IMR-90 (cell line): ENCODE measurements at regions not wholly inside any gene's neighbourhood (a gene's known extent, or its start where the extent isn't known, plus 50 kb on each side); places are given as distances from the start of the nearest gene placed in this dataset.

ENCODE experiments used
- ATAC-seq: fragments of 200-7000 bp; cut with Tn5 transposase; 2 replicates; pipeline ENCODE4 v1.9.1; 2020; ENCODE audit warnings: low read depth, mild to moderate bottlenecking, moderate library complexity
- BruUV-seq: library from RNA; stranded (reverse); fragments of 400-500 nt; replicated peaks from 2 replicates; lab custom pipeline; 2021; lab: Mats Ljungman, UMichigan
- CTCF ChIA-PET: fragments of 300-600 bp; formaldehyde crosslinking; extraction: SDS; loops from one replicate; lab custom pipeline; 2021; ENCODE audit warnings: antibody characterized with exemption; lab: Yijun Ruan, JAX
- POLR2A ChIA-PET: fragments of 300-600 bp; sonication (Branson Sonifier 250); formaldehyde crosslinking; loops from one replicate; lab custom pipeline; 2022; ENCODE audit warnings: antibody characterized with exemption; ENCODE audit not compliant: unreplicated experiment; lab: Charles Lee
- DNase-seq: peaks from one replicate; pipeline ENCODE4 v3.0.0; 2013
- H2AFZ ChIP-seq: replicated peaks from 2 replicates; pipeline ENCODE3; 2013; ENCODE audit warnings: low read length, mild to moderate bottlenecking; ENCODE audit not compliant: poor library complexity
- H2AK5ac ChIP-seq: 2 replicates; pipeline ENCODE4 v1.6.1; 2013; ENCODE audit warnings: low read depth, low read length, inconsistent platforms
- H2AK9ac ChIP-seq: replicated peaks from 2 replicates; pipeline ENCODE3; 2013; ENCODE audit warnings: mild to moderate bottlenecking, low read depth, low read length, moderate library complexity; ENCODE audit not compliant: poor library complexity
- H2BK120ac ChIP-seq: 2 replicates; pipeline ENCODE4 v1.6.1; 2013; ENCODE audit warnings: low read depth, low read length, inconsistent platforms
- H2BK15ac ChIP-seq: 3 replicates; pipeline ENCODE4 v1.6.1; 2013; ENCODE audit warnings: low read depth, low read length, inconsistent platforms
- H2BK20ac ChIP-seq: 2 replicates; pipeline ENCODE4 v1.6.1; 2013; ENCODE audit warnings: low read depth, mild to moderate bottlenecking, inconsistent platforms, low read length, moderate library complexity
- H2BK5ac ChIP-seq: 2 replicates; pipeline ENCODE4 v1.6.1; 2013; ENCODE audit warnings: mild to moderate bottlenecking, low read depth, low read length, inconsistent platforms; ENCODE audit not compliant: poor library complexity, severe bottlenecking
- H3K14ac ChIP-seq: replicated peaks from 2 replicates; pipeline ENCODE4 v1.6.1; 2013; ENCODE audit warnings: low read depth, low read length, inconsistent platforms
- H3K18ac ChIP-seq: 2 replicates; pipeline ENCODE4 v1.6.1; 2013; ENCODE audit warnings: low read depth, low read length, control low read depth
- H3K23ac ChIP-seq: 2 replicates; pipeline ENCODE4 v1.6.1; 2013; ENCODE audit warnings: low read depth, low read length, inconsistent platforms
- H3K27ac ChIP-seq: 2 replicates; pipeline ENCODE4 v1.5.1; 2013; ENCODE audit warnings: mild to moderate bottlenecking, control low read depth, low read length; ENCODE audit not compliant: insufficient read depth
- H3K27me3 ChIP-seq: 2 replicates; pipeline ENCODE4 v1.6.1; 2013; ENCODE audit warnings: low read length; ENCODE audit not compliant: control insufficient read depth, insufficient read depth
- H3K36me3 ChIP-seq: 2 replicates; pipeline ENCODE4 v1.6.1; 2013; ENCODE audit warnings: low read length, mixed read lengths; ENCODE audit not compliant: control insufficient read depth, insufficient read depth
- H3K4ac ChIP-seq: 2 replicates; pipeline ENCODE4 v1.6.1; 2013; ENCODE audit warnings: low read depth, low read length, inconsistent platforms
- H3K4me1 ChIP-seq: 2 replicates; pipeline ENCODE4 v1.6.1; 2013; ENCODE audit warnings: low read length, mixed read lengths; ENCODE audit not compliant: control insufficient read depth, insufficient read depth
- H3K4me2 ChIP-seq: 2 replicates; pipeline ENCODE4 v1.6.1; 2013; ENCODE audit warnings: low read depth, mild to moderate bottlenecking, control low read depth, low read length, moderate library complexity
- H3K4me3 ChIP-seq: 2 replicates; pipeline ENCODE4 v1.5.1; 2013; ENCODE audit warnings: low read depth, mild to moderate bottlenecking, control low read depth, low read length, moderate library complexity; ENCODE audit not compliant: insufficient read depth
- H3K56ac ChIP-seq: 2 replicates; pipeline ENCODE4 v1.6.1; 2013; ENCODE audit warnings: low read length, inconsistent platforms; ENCODE audit not compliant: insufficient read depth; ENCODE audit errors: extremely low read depth
- H3K79me1 ChIP-seq, 2 experiments: 2 replicates each; pipeline ENCODE4 v1.6.1; 2013; ENCODE audit warnings: low read length in 2 of 2, inconsistent platforms in 1 of 2, low read depth in 1 of 2
- H3K9ac ChIP-seq: 2 replicates; pipeline ENCODE4 v1.6.1; 2013; ENCODE audit warnings: low read depth, low read length, control low read depth
- H3K9me1 ChIP-seq: 2 replicates; pipeline ENCODE4 v1.6.1; 2013; ENCODE audit warnings: low read length, inconsistent platforms; ENCODE audit not compliant: insufficient read depth
- H3K9me3 ChIP-seq: 2 replicates; pipeline ENCODE4 v1.6.1; 2013; ENCODE audit warnings: low read length; ENCODE audit not compliant: control insufficient read depth, insufficient read depth
- H4K20me1 ChIP-seq: 2 replicates; pipeline ENCODE4 v1.6.1; 2013; ENCODE audit warnings: low read length, inconsistent platforms; ENCODE audit not compliant: insufficient read depth
- H4K5ac ChIP-seq: 2 replicates; pipeline ENCODE4 v1.6.1; 2013; ENCODE audit warnings: mild to moderate bottlenecking, low read depth, low read length, control low read depth
- H4K8ac ChIP-seq, 2 experiments: 2 replicates each; pipeline ENCODE4 v1.6.1; 2013; ENCODE audit warnings: low read depth in 2 of 2, low read length in 2 of 2, control low read depth in 1 of 2, inconsistent platforms in 1 of 2
- H4K91ac ChIP-seq: 2 replicates; pipeline ENCODE4 v1.6.1; 2013; ENCODE audit warnings: low read depth, low read length, inconsistent platforms; ENCODE audit not compliant: insufficient read depth
- BHLHE40 ChIP-seq: fragments of 150-350 bp; IDR thresholded peaks from 2 replicates; pipeline ENCODE4 v1.6.1; 2016; ENCODE audit warnings: mild to moderate bottlenecking, low read depth, low read length
- CEBPB ChIP-seq: IDR thresholded peaks from 2 replicates; pipeline ENCODE4 v1.6.1; 2012; ENCODE audit warnings: low read depth, low read length, improper control_type of control experiment
- CHD1 ChIP-seq: IDR thresholded peaks from 2 replicates; pipeline ENCODE4 v1.6.1; 2012; ENCODE audit warnings: low read depth, low read length, improper control_type of control experiment
- FOS ChIP-seq: fragments of 150-350 bp; IDR thresholded peaks from 2 replicates; pipeline ENCODE4 v1.6.1; 2016; ENCODE audit warnings: low read depth, low read length
- MAFK ChIP-seq: IDR thresholded peaks from 2 replicates; pipeline ENCODE4 v1.6.1; 2012; ENCODE audit warnings: low read depth, low read length, improper control_type of control experiment
- MAZ ChIP-seq: IDR thresholded peaks from 2 replicates; pipeline ENCODE4 v1.6.1; 2012; ENCODE audit warnings: low read depth, mild to moderate bottlenecking, low read length, improper control_type of control experiment, moderate library complexity, borderline replicate concordance
- MXI1 ChIP-seq: IDR thresholded peaks from 2 replicates; pipeline ENCODE4 v1.6.1; 2012; ENCODE audit warnings: low read depth, mild to moderate bottlenecking, low read length, moderate library complexity, borderline replicate concordance
- NFE2L2 ChIP-seq: fragments of 150-350 bp; IDR thresholded peaks from 2 replicates; pipeline ENCODE4 v1.6.1; 2016; ENCODE audit warnings: low read depth, mild to moderate bottlenecking, low read length
- POLR2A ChIP-seq: IDR thresholded peaks from 2 replicates; pipeline ENCODE4 v1.6.1; 2012; ENCODE audit warnings: mild to moderate bottlenecking, low read depth, low read length
- RAD21 ChIP-seq: IDR thresholded peaks from 2 replicates; pipeline ENCODE4 v1.6.1; 2012; ENCODE audit warnings: low read length, improper control_type of control experiment
- RCOR1 ChIP-seq: IDR thresholded peaks from 2 replicates; pipeline ENCODE4 v1.6.1; 2012; ENCODE audit warnings: mild to moderate bottlenecking, low read length, improper control_type of control experiment; ENCODE audit not compliant: insufficient replicate concordance
- RFX5 ChIP-seq: IDR thresholded peaks from 2 replicates; pipeline ENCODE4 v1.8.0; 2012; ENCODE audit warnings: low read depth, mild to moderate bottlenecking, low read length, moderate library complexity
- SMC3 ChIP-seq: fragments of 150-350 bp; IDR thresholded peaks from 2 replicates; pipeline ENCODE4 v1.6.1; 2016; ENCODE audit warnings: low read depth, mild to moderate bottlenecking, antibody characterized with exemption, low read length, moderate library complexity
- WGBS, 2 experiments: methylation state at CpG; one replicate each; pipeline versions ENCODE4 v1.1.5 to v1.1.7; 2013; ENCODE audit warnings: missing lambda C conversion rate in 2 of 2; ENCODE audit not compliant: insufficient read length in 1 of 2; ENCODE audit errors: extremely low coverage in 2 of 2; 5-methylcytosine and 5-hydroxymethylcytosine counted together
- dilution Hi-C: fragments of 300-500 bp; cut with HindIII; formaldehyde crosslinking; loops from one replicate; pipeline ENCODE4 v1.14.3; 2018; ENCODE audit warnings: low sequenced_read_pairs; ENCODE audit not compliant: unreplicated experiment
- in situ Hi-C: fragments of 300-500 bp; cut with MboI; formaldehyde crosslinking; loops from 3 replicates; pipeline ENCODE4 v1.14.3; 2019; ENCODE audit warnings: low sequenced_read_pairs, inconsistent platforms, mixed read lengths
- intact Hi-C: fragments of 100-400 bp; cut with micrococcal nuclease; formaldehyde crosslinking; loops from 2 replicates; pipeline ENCODE4 v1.10.0; 2022
- TF ChIP-seq, protein P1 (sequence below): fragments of 150-350 bp; IDR thresholded peaks from 2 replicates; pipeline ENCODE4 v1.6.1; 2016; ENCODE audit warnings: low read depth, mild to moderate bottlenecking, low read length, moderate library complexity, borderline replicate concordance
- TF ChIP-seq, protein P2 (sequence below): fragments of 150-350 bp; IDR thresholded peaks from 2 replicates; pipeline ENCODE4 v1.6.1; 2017; ENCODE audit warnings: mild to moderate bottlenecking, antibody characterized with exemption, low read length, low read depth
- TF ChIP-seq, protein P3 (sequence below): conservative IDR thresholded peaks from 2 replicates; pipeline ENCODE4 v1.5.1; 2012; ENCODE audit warnings: mild to moderate bottlenecking, low read depth, low read length, improper control_type of control experiment

DNA sequence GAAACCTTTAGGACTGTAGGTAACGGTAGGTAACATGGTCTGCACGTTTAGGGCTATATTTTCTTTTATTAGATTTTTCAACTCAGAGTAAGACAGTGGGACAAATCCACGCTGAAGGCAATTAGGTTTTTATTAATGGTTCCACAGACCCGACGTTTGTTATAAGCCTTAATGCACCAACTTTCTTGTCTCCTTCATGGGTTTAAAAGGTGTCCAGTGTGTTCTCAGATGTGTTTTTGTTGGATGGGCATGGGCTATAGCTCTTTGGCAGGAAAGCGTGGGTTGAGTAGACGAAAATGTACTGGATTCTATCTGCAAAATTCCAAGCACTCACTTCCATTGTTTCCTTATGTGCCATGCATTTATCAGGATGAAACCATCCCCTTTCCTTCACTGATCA lies 88.0 kb upstream of the SIM2 start:
- ChIA-PET CTCF (no interaction called here), POLR2A (no interaction called here)
- H3K4me1 ChIP-seq, result peaks cover 6% of the 10 kb centered on the region
- H3K4me2 ChIP-seq, result no peak overlapping the region
- H3K79me1 ChIP-seq, result no peaks in the 10 kb centered on the region
- H3K27me3 ChIP-seq, result peaks cover 36% of the 10 kb centered on the region
- no peak overlapping the region for H2AK9ac ChIP-seq
- H3K36me3 ChIP-seq, result no peaks in the 10 kb centered on the region
- H2BK120ac ChIP-seq, result no peak overlapping the region
- no peaks in the 10 kb centered on the region for H4K20me1 ChIP-seq
- no peak overlapping the region for H3K27ac ChIP-seq
- no peak overlapping the region for H2BK5ac ChIP-seq
- no peak overlapping the region for H2AK5ac ChIP-seq
- no peak overlapping the region for H3K23ac ChIP-seq
- no peak overlapping the region; the same call in 1 of the 2 replicates for H2BK20ac ChIP-seq
- no CpG with 5 or more reads among the region's 7 CpGs for WGBS, 2 experiments
- no peak overlapping the region for H3K56ac ChIP-seq
- H3K9me1 ChIP-seq, result no peaks in the 10 kb centered on the region; the same call in 1 of the 2 replicates
- no peak for DNase-seq
- TF ChIP-seq MAFK (no peak), CEBPB (no peak), SMC3 (no peak), CHD1 (no peak), RFX5 (no peak), NFE2L2 (no peak), POLR2A (no peak), RCOR1 (no peak), MXI1 (no peak), FOS (no peak), BHLHE40 (no peak), MAZ (no peak), RAD21 (no peak)
- TF ChIP-seq, protein P1, sequence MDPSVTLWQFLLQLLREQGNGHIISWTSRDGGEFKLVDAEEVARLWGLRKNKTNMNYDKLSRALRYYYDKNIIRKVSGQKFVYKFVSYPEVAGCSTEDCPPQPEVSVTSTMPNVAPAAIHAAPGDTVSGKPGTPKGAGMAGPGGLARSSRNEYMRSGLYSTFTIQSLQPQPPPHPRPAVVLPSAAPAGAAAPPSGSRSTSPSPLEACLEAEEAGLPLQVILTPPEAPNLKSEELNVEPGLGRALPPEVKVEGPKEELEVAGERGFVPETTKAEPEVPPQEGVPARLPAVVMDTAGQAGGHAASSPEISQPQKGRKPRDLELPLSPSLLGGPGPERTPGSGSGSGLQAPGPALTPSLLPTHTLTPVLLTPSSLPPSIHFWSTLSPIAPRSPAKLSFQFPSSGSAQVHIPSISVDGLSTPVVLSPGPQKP, result no peak
- TF ChIP-seq, protein P2, sequence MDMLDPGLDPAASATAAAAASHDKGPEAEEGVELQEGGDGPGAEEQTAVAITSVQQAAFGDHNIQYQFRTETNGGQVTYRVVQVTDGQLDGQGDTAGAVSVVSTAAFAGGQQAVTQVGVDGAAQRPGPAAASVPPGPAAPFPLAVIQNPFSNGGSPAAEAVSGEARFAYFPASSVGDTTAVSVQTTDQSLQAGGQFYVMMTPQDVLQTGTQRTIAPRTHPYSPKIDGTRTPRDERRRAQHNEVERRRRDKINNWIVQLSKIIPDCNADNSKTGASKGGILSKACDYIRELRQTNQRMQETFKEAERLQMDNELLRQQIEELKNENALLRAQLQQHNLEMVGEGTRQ, result no peak
- TF ChIP-seq, protein P3, sequence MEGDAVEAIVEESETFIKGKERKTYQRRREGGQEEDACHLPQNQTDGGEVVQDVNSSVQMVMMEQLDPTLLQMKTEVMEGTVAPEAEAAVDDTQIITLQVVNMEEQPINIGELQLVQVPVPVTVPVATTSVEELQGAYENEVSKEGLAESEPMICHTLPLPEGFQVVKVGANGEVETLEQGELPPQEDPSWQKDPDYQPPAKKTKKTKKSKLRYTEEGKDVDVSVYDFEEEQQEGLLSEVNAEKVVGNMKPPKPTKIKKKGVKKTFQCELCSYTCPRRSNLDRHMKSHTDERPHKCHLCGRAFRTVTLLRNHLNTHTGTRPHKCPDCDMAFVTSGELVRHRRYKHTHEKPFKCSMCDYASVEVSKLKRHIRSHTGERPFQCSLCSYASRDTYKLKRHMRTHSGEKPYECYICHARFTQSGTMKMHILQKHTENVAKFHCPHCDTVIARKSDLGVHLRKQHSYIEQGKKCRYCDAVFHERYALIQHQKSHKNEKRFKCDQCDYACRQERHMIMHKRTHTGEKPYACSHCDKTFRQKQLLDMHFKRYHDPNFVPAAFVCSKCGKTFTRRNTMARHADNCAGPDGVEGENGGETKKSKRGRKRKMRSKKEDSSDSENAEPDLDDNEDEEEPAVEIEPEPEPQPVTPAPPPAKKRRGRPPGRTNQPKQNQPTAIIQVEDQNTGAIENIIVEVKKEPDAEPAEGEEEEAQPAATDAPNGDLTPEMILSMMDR, result no peak
- H4K91ac ChIP-seq, result no peak overlapping the region
- no peak for ATAC-seq
- no peak overlapping the region for H3K4ac ChIP-seq
- no TSS peak for BruUV-seq
- H2AFZ ChIP-seq, result no peak overlapping the region
- H3K9me3 ChIP-seq, result peaks cover 9% of the 10 kb centered on the region
- in situ Hi-C loops, result no loop called here
- dilution Hi-C loops, result no loop called here
- no peak overlapping the region for H4K8ac ChIP-seq
- H3K18ac ChIP-seq, result no peak overlapping the region
- H2BK15ac ChIP-seq, result no peak overlapping the region
- no peak overlapping the region for H3K4me3 ChIP-seq
- H3K14ac ChIP-seq, result no peak overlapping the region
- no peak overlapping the region for H3K9ac ChIP-seq
- H4K5ac ChIP-seq, result no peak overlapping the region
- intact Hi-C loops, result no loop called here
